NCI-H226 (cell line): ENCODE measurements at regions not wholly inside any gene's neighbourhood (a gene's known extent, or its start where the extent isn't known, plus 50 kb on each side); places are given as distances from the start of the nearest gene placed in this dataset.
"Not testable (repeated sequence)": the region's sequence is repeated elsewhere in the genome, so short reads cannot be mapped to it uniquely, and the experiment has no call there.

ENCODE experiments used
- DNase-seq: peaks from one replicate; pipeline ENCODE4 v3.0.0-alpha.2; 2015

DNA sequence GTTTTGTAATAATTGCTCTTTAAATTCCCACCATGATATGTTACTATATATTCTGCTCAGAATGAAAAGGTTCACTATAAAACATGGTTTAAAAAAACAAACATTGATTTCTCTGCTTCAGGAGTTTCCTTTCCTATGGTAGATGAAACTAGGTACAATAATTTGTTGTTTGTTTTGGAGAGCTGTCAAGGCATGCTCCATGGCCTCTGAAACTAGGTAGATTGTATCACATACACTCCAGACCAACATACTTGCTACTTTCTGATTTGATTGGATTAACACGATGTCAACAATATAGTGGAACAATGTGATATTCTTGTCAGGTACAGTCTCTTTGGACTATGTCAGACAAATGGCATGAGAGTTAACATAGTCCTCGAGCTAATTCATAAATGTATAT, 452.7 kb upstream of the CDH9 start:
- DNase-seq = no peak

- DNase-seq = no peak
Observed at GRCh38 chr5:27489701-27490100, 451.3 kb upstream of the CDH9 start.

DNA sequence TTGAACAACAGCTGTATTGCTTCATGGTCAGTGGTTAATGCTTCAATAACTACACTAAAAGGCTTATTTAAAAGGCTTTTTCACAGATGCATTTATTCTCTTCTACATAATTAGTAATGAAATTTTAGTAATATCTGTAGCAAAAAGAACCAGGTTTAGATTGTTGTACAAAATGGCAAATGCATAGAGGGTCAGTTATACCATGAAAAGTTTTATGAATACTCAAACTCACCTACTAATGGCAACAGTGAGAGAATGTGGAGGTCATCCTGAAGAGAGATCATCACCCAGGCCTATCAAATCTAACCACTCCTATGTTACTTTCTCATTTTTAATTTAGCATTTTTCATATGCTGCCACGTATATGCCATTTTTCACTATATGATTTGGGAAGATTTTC, 444.3 kb upstream of the CDH9 start:
- DNase-seq = no peak

DNA sequence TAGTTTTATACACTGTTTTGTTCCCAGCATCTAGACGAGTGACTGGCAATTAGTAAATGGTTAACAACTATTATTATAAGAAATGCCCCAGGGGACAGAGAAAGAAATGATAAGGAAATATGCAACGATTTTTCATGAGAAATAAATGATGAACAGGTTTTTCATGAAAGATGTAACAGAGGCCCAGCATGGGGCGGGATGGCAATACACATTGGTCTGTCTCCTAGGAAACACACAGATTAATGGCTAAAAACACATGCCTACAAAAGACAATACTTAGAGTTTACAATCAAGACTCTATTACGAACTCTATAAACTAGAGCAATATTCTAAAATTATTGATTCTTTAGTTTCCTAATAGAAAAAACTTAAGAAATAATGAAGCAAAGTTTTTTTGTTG, 441.5 kb upstream of the CDH9 start:
- DNase-seq = no peak

DNA sequence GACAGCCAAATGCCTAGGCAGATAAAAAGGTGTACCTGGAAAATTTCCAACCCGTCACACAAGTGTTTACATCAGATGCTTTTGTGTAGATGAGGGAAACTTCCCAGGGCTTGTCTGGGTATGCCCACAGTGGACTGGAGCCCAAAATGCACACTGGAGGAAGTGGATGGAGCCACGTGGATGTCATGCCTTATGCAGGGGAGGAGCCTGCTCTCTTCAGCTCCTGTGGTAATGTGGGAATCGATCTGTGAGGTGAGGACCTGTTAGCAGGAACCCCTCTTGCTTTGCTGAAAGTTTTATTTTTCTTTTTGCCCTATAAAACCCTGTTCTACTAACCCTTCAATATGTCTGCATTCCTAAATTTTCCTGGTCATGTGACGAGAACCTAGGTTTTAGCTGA, 439.2 kb upstream of the CDH9 start:
- DNase-seq = no peak

GRCh38 chr5:27476356-27476988, 438.1 kb upstream of the CDH9 start:
- DNase-seq = no peak

DNA sequence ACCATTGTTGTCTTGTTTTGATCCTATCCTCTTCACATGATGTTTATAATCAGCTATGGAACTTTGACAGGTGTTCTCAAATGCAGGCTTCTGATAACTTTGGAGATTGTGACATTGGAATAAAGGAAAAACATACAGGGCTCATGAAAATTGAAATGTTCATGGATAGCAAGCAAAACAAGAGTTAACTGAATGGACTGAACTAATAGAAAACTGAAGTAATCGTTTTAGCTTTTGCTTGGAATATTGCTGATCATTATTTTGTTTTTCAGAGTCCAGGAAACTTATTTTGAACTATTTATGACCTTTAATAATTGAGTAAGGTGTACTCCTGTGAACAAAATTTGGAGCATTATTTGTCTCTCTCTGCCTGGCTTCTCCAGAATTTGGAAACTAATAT, 436.7 kb upstream of the CDH9 start:
- no peak for DNase-seq

GRCh38 chr5:27474395-27474794, 436.0 kb upstream of the CDH9 start:
- no peak for DNase-seq

DNA sequence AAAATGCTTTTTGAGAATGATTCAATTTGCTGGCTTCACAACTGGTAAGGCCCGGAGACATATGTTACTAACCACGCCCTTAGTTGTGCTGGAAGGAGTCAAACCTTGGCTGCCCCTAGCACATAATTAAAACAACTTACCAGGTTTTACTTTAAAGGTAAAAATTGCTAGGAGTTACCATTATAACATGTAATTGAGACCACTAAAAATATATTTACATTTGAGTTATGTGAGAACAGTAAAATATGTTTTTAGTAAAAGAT, 435.6 kb upstream of the CDH9 start:
- no peak for DNase-seq

DNA sequence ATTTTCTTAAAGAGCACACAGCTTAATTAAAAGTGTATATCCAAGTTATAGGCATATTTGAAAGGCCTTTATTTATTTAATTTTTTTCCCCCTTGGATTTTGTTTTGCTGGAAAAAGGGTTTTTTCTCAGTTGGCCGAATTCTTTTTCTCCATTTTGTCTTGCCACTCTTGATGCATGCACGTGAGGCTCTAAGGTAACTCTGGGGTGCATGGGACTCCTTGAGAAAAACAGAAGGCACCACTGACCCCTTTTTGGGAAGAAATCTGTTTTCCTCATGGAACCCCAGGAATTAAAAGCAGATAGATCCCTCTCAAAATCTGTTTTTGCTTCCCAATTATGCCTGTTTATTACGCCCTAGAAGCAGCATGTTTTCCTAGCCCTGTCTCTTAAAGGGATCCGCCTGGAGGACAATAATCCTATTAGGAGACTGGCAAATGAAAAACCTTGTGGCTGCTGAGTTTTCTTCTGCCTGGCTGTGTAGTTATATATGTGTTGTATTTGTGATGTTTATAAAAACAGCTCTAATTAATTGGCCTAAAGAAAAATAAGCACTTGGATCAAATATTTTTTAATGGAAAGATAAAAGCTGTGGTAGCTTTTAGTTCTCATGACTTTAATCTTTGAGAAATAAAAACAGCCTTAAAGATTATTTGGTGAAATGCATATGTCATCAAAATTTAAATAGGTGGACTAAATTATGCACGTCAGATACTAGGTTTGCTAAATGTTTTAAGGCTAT, 435.1 kb upstream of the CDH9 start:
- DNase-seq = no peak

DNA sequence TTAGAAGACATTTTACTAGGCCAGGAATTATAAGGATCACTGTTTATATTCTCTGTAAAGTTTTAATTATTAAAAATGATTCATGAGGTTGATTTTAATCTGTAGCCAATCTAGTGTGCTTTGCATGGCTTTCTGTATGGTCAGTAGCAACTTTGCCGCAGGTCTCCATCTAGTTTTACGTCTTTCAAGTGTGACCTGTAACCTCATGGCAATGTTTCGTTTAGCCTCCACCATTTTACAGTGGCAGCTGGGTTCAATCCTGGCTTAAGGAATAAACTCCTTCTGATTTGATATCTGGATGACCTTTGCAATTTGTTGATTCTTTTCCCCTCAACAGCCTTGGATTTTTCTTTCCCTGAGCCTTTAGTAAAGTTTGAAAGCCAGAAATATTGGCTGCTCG, 434.5 kb upstream of the CDH9 start:
- no peak for DNase-seq

DNA sequence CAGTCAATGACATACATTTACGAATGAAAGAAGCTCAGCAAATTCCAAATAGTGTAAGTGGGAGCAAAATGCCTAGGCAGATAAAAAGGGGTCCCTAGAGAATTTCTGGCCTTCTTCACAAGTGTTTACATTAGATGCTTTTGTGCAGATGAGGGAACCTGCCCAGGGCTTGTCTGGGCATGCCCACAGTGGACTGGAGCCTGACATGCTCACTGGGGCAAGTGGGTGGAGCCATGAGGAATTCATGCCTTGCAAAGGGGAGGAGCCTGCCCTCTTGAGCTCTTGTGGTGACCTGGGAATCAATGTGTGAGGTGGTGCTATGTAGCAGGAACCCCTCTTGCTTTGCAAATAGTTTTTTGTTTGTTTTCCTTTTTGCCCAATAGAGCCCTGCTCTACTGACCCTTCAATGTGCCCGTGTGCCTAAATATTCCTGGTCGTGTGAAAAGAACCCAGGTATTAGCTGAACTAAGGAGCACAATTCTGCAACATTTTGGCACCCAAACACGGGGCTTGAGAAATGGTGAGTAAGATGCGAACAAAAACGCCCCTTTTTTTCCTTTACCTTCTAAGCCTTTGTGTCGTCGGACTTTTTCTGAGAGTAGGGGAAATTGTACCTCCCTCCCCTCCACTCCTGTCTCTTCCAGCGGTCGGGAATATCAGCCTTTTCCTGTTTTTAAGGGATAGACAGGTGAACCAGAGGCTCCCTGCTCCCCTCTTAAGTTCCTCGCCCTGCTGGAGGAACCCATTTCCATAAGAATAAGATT, 433.8 kb upstream of the CDH9 start:
- DNase-seq = peak; percentile 55

- DNase-seq = no peak
Observed at GRCh38 chr5:27466959-27467358, 428.6 kb upstream of the CDH9 start.

- no peak for DNase-seq
Observed at GRCh38 chr5:27465140-27465539, 426.8 kb upstream of the CDH9 start.

DNA sequence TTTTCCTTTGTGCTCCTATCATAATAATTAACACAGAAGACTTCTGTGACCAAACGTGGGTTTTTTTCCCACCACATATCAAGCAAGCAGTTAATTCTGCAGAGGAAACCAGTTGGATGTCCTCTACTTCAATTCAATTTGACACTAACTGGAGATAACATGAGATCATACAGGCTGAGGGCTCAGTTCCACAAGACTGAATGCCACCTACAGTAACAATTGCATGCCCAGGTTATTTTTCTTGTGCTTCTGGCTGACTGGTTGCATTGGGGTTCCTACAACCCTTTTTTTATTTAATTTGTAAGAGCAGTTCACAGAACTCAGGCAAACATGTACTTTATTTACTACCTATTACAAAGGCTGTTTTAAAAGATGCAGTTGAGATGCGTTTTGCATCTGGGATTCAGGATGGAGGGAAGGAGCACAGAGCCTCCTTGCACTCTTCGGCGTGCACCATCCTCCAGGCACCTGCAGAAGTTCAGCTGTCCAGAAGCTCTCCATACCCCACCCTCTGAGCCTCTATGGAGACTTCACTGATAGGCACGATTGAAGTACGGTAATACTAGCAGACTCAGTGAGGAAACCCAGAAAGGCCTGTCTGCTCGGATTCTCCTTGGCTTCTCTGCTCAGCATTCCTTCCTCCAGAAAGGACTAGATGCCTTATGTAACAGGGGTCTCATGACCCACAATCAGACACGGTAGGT, 425.2 kb upstream of the CDH9 start:
- no peak for DNase-seq

GRCh38 chr5:27462936-27463335, 424.6 kb upstream of the CDH9 start:
- DNase-seq = no peak

DNA sequence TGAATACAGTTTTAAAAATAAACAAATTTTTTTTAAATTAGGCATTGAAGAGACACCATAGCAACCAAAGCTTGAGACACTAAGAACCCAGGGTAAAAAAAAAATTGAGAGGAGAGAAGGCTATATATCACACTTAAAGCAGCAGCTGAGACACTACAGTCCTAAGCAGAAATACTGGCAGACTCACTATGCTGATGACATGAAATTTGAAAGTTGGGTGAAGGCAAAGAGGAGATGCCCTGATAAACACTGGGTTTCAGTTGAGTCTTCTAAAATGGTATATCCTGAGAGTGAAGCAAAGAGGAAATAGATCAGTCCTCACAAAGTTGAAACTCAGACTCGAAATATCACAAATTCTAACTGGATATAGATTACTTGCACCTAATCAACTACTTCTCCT, 419.9 kb upstream of the CDH9 start:
- DNase-seq = no peak

DNA sequence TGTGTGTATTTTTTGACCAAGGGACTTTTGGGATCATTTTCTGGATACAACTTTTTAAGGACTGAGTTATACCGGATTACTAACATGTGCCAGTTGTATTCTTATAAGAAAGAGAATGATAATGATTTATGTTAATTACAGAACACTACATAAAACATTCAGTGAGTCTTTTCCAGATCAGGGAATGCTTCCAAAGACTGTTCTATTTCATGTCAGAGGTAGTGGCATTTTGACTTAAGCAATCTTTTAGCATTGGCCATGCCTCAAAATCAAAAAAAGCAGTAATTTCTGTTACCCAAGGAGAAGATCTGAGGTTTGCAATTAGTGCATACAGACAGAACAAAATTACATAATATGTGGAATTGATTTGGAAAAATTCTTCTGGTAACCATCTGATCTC, 413.0 kb upstream of the CDH9 start:
- DNase-seq = no peak

- peak; percentile 12 for DNase-seq
Observed at GRCh38 chr5:27450607-27451006, 412.2 kb upstream of the CDH9 start.

DNA sequence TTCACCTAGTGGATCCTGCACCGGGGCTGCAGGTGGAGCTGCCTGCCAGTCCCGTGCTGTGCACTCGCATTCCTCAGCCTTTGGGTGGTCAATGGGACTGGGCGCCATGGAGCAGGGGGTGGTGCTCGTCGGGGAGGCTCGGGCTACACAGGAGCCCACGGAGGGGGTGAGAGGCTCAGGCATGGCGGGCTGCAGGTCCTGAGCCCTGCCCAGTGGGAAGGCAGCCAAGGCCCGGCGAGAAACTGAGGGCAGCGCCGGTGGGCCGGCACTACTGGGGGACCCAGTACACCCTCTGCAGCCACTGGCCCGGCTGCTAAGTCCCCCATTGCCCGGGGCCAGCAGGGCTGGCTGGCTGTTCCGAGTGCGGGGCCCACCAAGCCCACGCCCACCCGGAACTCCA, 401.0 kb upstream of the CDH9 start:
- DNase-seq = not testable (repeated sequence)

DNA sequence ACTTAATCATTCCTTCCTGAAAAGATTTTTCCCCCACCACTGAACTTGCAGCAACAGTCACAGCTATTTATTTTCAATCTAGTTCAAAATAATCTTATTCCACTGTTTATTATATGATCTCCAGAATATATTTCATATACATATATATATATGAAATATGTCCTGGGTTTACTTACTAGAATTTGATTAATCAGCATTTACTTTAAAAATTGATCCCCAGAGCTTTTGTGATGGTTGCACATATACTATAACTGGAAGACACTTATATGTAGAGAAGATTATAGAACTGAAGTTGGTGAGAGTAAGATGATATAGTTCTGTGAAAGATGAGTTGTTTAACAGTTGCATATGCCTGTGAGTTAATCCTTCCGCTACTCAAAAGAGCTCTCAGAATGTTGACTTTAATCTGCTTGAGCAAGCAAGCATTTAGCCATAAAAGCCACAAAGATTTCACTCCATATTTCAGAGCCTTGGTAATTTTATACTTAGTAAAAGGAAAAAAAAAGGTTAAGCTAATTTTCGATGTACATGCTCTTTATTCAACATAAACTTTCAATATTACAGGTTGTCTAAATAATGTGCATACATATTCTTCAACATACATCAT, 399.3 kb upstream of the CDH9 start:
- DNase-seq = no peak

- no peak for DNase-seq
Observed at GRCh38 chr5:27434335-27434734, 395.9 kb upstream of the CDH9 start.

- no peak for DNase-seq
Observed at GRCh38 chr5:27414099-27414498, 375.7 kb upstream of the CDH9 start.
